ENCODE measurements at regions not wholly inside any gene's neighbourhood (a gene's known extent, or its start where the extent isn't known, plus 50 kb on each side); places are given as distances from the start of the nearest gene placed in this dataset.

DNA sequence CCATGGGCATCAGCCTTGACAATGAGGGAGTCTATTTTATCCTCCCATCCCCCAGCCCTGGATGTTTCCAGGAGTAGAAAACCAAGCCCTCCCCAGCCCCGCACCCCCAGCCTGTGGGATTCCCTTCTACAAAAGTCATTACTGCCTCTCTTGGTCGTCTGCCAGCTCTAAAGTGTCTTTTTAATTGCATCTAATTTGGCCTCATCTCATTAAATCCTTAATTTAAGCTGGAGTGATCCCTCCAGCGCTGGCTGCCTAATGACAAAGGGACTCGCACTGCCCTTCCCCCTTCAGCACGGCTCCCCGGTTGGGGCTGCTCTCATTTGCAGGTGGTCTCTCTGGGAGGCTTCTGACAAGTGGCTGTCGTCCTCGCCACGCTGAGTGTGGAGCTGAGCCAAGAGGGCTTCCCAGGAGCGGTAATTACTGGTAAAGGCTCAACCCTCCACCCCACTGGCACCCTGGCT, 107.9 kb upstream of the ALDH1B1 start:
- no peak for DNase-seq (ENCODE audit: extremely low read depth, low read depth)
- TF ChIP-seq, protein P1, sequence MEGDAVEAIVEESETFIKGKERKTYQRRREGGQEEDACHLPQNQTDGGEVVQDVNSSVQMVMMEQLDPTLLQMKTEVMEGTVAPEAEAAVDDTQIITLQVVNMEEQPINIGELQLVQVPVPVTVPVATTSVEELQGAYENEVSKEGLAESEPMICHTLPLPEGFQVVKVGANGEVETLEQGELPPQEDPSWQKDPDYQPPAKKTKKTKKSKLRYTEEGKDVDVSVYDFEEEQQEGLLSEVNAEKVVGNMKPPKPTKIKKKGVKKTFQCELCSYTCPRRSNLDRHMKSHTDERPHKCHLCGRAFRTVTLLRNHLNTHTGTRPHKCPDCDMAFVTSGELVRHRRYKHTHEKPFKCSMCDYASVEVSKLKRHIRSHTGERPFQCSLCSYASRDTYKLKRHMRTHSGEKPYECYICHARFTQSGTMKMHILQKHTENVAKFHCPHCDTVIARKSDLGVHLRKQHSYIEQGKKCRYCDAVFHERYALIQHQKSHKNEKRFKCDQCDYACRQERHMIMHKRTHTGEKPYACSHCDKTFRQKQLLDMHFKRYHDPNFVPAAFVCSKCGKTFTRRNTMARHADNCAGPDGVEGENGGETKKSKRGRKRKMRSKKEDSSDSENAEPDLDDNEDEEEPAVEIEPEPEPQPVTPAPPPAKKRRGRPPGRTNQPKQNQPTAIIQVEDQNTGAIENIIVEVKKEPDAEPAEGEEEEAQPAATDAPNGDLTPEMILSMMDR (IDR thresholded peaks at IDR 0.05; ENCODE audit: low read depth, low read length, missing control alignments): no peak
- no peak overlapping the region for H3K4me3 ChIP-seq (replicated peaks; ENCODE audit: low read depth, low read length)

DNA sequence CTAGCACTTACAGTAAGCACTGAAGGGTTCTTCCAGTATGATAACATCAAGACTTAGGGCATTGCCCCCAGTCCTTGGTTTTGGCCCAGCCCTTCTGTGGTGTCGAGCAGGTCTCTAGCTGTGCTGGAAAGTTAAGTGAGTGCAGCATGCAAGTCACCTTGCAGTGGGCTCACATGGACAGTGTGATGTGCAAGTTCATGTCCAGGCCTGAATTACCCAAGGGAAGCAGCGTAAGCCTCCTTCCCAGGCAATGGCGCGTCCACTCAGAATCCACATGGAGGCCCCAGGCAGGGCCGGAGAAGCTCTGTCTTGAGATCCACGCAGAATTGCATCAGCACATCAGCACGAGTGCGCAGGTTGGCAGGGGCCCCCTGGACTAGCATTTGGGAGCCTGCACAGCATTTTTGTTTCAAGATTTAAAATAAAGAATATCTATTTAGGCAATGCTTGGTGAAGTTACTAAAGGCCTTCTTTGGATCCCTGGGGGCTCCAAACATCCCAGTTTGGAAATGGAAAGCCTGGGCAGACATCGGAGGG, 108.4 kb upstream of the ALDH1B1 start:
- H3K4me3 ChIP-seq (replicated peaks; ENCODE audit: low read depth, low read length): no peak overlapping the region
- TF ChIP-seq, protein P1 (IDR thresholded peaks at IDR 0.05; ENCODE audit: low read depth, low read length, missing control alignments): no peak
- DNase-seq (ENCODE audit: extremely low read depth, low read depth): no peak

DNA sequence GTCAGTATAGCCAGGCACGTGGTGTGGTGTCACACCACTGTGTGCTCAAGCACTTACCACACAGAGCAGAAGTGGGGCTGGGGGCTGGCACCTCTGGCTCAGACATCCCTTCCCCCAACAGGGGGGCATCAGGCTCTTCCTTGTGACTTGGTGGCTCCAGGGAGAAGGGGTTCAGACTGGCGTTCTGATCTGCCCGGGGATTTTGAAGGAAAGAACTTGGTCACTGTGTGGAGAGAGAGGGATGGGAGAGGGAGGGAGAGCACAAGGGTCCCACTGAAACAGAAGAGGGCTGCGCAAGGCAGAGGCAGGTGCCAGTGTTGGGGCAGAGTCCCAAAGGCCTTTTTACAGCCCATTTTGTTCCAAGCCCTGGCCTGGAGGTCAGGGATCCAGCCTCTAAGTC, 109.7 kb upstream of the ALDH1B1 start:
- no peak for DNase-seq (ENCODE audit: extremely low read depth, low read depth)
- TF ChIP-seq, protein P1 (IDR thresholded peaks at IDR 0.05; ENCODE audit: low read depth, low read length, missing control alignments): no peak
- no peak overlapping the region for H3K4me3 ChIP-seq (replicated peaks; ENCODE audit: low read depth, low read length)

DNA sequence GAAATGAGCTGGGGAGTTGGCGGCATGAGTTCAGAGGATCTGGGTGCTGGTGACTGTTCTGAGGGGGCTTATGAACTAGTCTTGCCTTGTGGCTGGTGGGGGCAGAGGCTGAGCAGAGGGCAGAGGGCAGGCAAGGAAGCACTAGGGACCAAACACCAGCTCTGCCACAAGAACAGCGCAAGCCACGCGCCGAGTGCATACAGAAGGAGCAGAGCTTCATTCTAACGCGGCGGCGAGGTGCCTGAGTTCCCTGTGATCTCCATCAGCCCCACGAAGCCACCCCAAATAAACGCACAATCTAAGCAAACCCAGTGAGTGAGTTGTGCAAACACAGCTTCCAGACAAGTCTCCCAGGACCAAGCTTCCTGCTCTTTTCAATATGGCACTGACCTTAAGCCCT, 110.6 kb upstream of the ALDH1B1 start:
- H3K4me3 ChIP-seq (replicated peaks; ENCODE audit: low read depth, low read length): no peak overlapping the region
- DNase-seq (ENCODE audit: extremely low read depth, low read depth): no peak
- TF ChIP-seq, protein P1 (IDR thresholded peaks at IDR 0.05; ENCODE audit: low read depth, low read length, missing control alignments): no peak

DNA sequence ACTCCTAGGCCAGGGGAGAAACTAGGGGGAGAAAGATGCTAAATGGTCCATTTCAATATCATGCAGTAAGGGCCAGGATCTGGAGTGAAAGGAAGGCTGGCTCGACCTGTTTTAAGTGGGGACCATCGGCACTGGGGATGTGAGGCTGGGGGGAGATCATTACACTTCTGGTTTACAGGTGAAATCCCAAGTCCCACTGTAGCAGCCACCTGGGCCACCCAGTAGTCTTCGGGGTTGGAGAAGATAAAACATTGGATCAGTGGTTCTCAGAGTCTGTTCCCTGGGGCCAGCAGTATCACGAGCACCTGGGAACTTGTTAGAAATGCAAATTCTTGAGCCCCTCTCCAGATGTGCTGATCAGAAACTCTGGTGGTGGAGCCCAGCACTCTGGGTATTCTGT, 111.3 kb upstream of the ALDH1B1 start:
- no peak for DNase-seq (ENCODE audit: extremely low read depth, low read depth)
- TF ChIP-seq, protein P1 (IDR thresholded peaks at IDR 0.05; ENCODE audit: low read depth, low read length, missing control alignments): no peak
- no peak overlapping the region for H3K4me3 ChIP-seq (replicated peaks; ENCODE audit: low read depth, low read length)

DNA sequence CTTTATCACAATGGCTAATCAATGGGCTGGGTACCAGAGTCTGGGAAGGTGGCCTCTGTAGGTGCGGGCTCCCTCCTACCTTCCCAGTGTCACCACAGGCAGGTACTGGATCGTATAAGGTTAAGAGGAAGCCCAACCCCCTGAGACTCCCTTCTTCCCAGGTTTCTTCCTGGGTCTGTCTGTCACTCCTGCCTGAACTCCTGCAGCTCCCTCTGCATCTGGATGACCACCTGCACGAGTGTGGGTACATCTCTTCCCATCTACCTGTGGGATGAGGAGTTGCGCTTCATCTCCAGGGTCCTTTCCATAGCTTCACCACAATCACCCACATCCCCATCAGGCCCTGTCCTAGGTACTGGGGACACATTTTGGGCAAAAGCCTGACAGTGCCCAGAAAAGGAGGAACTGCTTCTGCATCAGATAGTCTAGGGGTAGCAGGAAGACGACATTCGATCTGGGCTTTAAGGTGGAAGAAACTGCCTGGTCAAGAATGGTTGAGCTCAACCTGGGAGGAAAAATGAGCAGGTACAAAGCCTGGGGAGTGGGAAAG, 112.2 kb upstream of the ALDH1B1 start:
- TF ChIP-seq, protein P1 (IDR thresholded peaks at IDR 0.05; ENCODE audit: low read depth, low read length, missing control alignments): no peak
- DNase-seq (ENCODE audit: extremely low read depth, low read depth): no peak
- no peak overlapping the region for H3K4me3 ChIP-seq (replicated peaks; ENCODE audit: low read depth, low read length)
